ENCODE measurements at regions not wholly inside any gene's neighbourhood (a gene's known extent, or its start where the extent isn't known, plus 50 kb on each side); places are given as distances from the start of the nearest gene placed in this dataset.

DNA sequence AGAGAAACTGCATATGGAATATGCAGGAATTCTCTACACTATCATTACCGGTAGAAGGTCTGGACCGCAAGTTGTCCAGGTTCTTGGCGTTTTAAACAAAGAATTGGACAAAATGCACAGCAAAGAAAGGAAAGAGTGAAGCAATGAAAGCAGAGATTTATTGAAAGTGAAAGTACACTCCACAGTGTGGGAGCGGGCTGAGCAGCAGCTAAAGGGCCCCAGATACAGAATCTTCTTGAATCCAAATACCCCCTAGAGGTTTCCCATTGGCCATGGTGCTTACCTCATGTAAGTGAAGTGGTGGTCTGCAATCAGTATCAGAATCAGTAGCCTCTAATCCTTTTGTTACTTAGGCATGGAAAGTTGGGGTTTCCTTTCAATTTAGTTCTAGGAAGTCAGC is 178.5 kb upstream of the IRX3 start:
- Histone ChIP-seq H3K79me2 (ENCODE audit: control insufficient read depth, insufficient read depth, low read length, unreplicated experiment) (no peaks in the 10 kb centered on the region), H3K27me3 (ENCODE audit: insufficient read depth, low read length) (no peaks in the 10 kb centered on the region), H3K4me3 (ENCODE audit: low read depth, low read length) (no peak overlapping the region), H3K4me1 (ENCODE audit: control insufficient read depth, insufficient read depth, low read length, unreplicated experiment) (peaks cover 14% of the 10 kb centered on the region), H3K27ac (ENCODE audit: low read depth, low read length) (no peak overlapping the region), H3K36me3 (ENCODE audit: insufficient read depth, low read length) (no peaks in the 10 kb centered on the region), H2AFZ (ENCODE audit: low read length, unreplicated experiment) (no peak overlapping the region)

DNA sequence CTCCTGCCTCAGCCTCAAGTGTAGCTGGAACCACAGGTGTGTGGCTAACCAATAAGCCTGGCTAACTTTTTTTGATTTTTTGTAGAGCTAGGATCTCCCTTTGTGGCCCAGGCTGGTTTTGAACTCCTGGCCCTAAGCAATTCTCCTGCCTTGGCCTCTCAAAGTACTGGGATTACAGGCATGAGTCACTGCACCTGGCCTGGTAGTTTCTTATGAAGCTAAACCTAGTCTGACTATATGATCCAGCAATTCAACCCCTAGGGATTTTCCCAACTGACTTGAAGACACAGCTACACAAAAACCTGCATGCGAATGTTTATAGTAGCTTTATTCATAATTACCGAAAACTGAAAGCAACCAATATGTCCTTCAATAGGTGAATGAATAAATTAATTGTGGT is 176.2 kb upstream of the IRX3 start:
- Histone ChIP-seq H3K27ac (ENCODE audit: low read depth, low read length) (peak overlapping the region; percentile 78), H3K36me3 (ENCODE audit: insufficient read depth, low read length) (no peaks in the 10 kb centered on the region), H3K79me2 (ENCODE audit: control insufficient read depth, insufficient read depth, low read length, unreplicated experiment) (no peaks in the 10 kb centered on the region), H3K4me1 (ENCODE audit: control insufficient read depth, insufficient read depth, low read length, unreplicated experiment) (peaks cover 14% of the 10 kb centered on the region), H2AFZ (ENCODE audit: low read length, unreplicated experiment) (no peak overlapping the region), H3K4me3 (ENCODE audit: low read depth, low read length) (no peak overlapping the region), H3K27me3 (ENCODE audit: insufficient read depth, low read length) (no peaks in the 10 kb centered on the region)

DNA sequence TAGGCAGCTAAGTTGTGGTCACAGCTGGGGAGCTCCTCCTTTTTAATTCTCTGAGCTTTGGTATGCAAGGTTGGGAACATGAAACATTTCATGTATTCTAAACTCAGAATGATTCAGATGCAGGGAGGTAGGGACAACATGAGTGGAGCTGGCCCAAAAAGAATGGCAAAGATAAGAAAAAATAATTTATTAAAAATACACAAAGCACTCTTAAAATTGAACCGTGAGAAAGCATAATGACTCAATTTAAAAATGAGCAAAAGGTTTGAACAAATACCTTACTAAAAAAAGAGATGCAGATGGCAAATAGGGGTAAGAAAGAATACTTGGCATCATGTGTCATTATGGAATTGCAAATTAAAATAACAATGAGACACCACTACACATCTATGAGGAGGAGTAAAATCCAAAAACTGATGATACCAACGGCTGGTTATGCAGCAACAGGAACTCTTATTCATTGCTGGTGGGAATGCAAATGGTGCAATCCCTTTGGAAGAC is 175.6 kb upstream of the IRX3 start:
- Histone ChIP-seq H3K27me3 (ENCODE audit: insufficient read depth, low read length) (no peaks in the 10 kb centered on the region), H3K4me3 (ENCODE audit: low read depth, low read length) (no peak overlapping the region), H3K27ac (ENCODE audit: low read depth, low read length) (peak overlapping the region; percentile 78), H3K36me3 (ENCODE audit: insufficient read depth, low read length) (no peaks in the 10 kb centered on the region), H2AFZ (ENCODE audit: low read length, unreplicated experiment) (no peak overlapping the region), H3K79me2 (ENCODE audit: control insufficient read depth, insufficient read depth, low read length, unreplicated experiment) (no peaks in the 10 kb centered on the region), H3K4me1 (ENCODE audit: control insufficient read depth, insufficient read depth, low read length, unreplicated experiment) (peaks cover 14% of the 10 kb centered on the region)

DNA sequence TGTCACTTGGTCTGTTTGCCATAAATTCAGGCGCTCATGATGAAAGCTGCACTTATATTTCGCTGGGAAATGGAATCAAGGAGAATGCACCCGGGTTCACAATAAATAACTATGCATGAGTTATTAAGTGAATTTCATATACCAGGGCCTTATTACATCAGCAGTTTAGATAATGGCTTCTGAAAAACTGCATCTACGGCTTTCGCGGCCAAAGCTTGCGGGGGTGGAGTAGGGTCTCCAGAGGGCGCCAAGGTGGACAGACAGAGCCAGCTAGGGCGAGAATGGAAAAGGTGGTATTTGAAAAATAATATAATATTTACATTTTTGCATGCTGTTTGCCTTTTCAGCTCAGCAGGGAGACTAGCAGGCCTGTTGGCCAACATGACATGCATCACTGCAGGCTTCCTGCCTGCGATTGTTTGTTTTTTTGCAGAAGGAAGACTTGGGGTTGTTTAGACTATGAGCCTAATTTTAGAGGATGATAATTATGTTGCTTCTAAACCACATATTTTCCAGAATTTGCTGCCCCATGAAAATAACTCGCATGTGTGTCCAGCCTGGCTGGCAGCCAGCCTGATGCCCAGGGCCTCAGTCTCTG is 173.8 kb upstream of the IRX3 start:
- Histone ChIP-seq H3K27ac (ENCODE audit: low read depth, low read length) (no peak overlapping the region), H3K27me3 (ENCODE audit: insufficient read depth, low read length) (no peaks in the 10 kb centered on the region), H3K4me1 (ENCODE audit: control insufficient read depth, insufficient read depth, low read length, unreplicated experiment) (peaks cover 14% of the 10 kb centered on the region), H3K36me3 (ENCODE audit: insufficient read depth, low read length) (no peaks in the 10 kb centered on the region), H3K4me3 (ENCODE audit: low read depth, low read length) (no peak overlapping the region), H3K79me2 (ENCODE audit: control insufficient read depth, insufficient read depth, low read length, unreplicated experiment) (no peaks in the 10 kb centered on the region), H2AFZ (ENCODE audit: low read length, unreplicated experiment) (no peak overlapping the region)

DNA sequence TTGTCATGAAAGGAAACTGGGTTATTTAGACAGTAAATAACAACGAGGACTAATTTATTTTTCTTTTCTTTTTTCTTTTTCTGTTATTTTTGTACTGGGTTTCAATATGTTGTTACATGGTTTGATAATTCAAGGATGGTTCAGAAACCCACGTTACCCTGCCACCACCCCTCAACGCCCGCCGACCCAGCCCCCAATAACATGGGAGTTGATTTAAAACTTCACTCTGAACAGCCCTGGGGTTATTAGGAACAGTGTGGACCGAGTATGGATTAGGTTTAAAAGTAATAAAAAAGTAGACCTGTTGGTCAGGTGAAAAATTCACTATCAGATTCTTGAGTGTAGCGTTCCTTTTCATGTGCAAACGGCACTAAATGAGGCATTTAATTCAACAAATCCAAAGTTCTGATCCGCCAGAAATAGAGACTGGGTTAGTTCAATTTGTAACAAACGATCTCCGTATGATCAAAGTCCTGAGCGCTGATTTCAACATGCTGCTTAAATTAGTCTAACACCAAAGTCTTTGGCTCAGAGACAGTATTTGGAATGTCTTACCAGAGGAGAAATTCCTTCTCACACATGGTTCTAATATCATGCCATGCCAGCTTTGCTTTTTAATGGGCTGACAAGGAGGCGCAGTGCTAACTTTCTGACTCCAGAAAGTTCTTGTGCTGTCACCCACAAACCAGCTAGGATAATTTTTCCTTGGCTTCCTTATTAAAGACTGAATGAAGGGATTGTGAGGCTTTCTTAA is 173.1 kb upstream of the IRX3 start:
- Histone ChIP-seq H2AFZ (ENCODE audit: low read length, unreplicated experiment) (no peak overlapping the region), H3K79me2 (ENCODE audit: control insufficient read depth, insufficient read depth, low read length, unreplicated experiment) (no peaks in the 10 kb centered on the region), H3K27ac (ENCODE audit: low read depth, low read length) (no peak overlapping the region), H3K4me3 (ENCODE audit: low read depth, low read length) (no peak overlapping the region), H3K4me1 (ENCODE audit: control insufficient read depth, insufficient read depth, low read length, unreplicated experiment) (peaks cover 14% of the 10 kb centered on the region), H3K36me3 (ENCODE audit: insufficient read depth, low read length) (no peaks in the 10 kb centered on the region), H3K27me3 (ENCODE audit: insufficient read depth, low read length) (no peaks in the 10 kb centered on the region)

DNA sequence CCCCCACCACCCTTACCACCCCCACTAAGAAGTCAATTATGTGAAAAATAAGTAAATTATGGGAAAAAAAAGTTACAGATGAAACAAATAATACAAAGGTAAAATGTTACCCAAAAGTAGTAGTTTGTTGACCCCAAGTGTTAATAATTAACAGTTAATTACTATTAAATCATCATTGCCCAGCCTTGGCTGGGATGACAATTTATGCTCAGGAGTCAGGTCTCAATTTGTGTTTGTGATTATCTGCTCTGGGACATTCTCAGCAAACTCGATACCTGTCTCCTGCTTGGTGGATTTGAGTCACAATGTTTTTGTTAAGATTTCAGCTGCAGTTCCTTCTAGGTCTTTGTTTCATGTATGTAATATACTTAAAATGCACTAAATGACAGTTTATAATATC is 172.3 kb upstream of the IRX3 start:
- no peak overlapping the region for H3K27ac ChIP-seq (ENCODE audit: low read depth, low read length)
- no peak overlapping the region for H2AFZ ChIP-seq (ENCODE audit: low read length, unreplicated experiment)
- H3K36me3 ChIP-seq (ENCODE audit: insufficient read depth, low read length) = no peaks in the 10 kb centered on the region
- no peaks in the 10 kb centered on the region for H3K79me2 ChIP-seq (ENCODE audit: control insufficient read depth, insufficient read depth, low read length, unreplicated experiment)
- no peaks in the 10 kb centered on the region for H3K27me3 ChIP-seq (ENCODE audit: insufficient read depth, low read length)
- H3K4me1 ChIP-seq (ENCODE audit: control insufficient read depth, insufficient read depth, low read length, unreplicated experiment) = peaks cover 14% of the 10 kb centered on the region
- no peak overlapping the region for H3K4me3 ChIP-seq (ENCODE audit: low read depth, low read length)

DNA sequence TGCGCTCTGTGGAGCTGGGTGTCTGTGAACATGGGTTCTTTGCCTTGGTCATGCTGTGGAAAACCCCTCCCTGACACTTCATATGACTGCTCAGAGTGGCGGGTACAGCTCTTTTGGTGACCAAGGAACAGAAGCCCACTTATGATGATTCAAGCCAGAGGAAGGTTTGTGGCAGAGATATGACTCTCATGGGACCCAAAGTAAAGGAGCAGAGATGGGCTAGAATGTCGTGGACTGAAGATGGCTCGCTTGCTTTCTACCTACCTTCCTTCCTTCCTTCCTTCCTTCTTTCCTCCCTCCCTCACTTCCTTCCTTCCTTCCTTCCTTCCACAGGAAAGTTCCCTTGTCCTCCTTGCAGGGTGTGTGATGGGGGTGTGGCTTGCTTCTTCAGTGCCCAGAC is 169.7 kb upstream of the IRX3 start:
- Histone ChIP-seq H3K4me1 (ENCODE audit: control insufficient read depth, insufficient read depth, low read length, unreplicated experiment) (no peaks in the 10 kb centered on the region), H3K27ac (ENCODE audit: low read depth, low read length) (no peak overlapping the region), H3K4me3 (ENCODE audit: low read depth, low read length) (no peak overlapping the region), H3K79me2 (ENCODE audit: control insufficient read depth, insufficient read depth, low read length, unreplicated experiment) (no peaks in the 10 kb centered on the region), H3K27me3 (ENCODE audit: insufficient read depth, low read length) (no peaks in the 10 kb centered on the region), H3K36me3 (ENCODE audit: insufficient read depth, low read length) (no peaks in the 10 kb centered on the region), H2AFZ (ENCODE audit: low read length, unreplicated experiment) (no peak overlapping the region)

DNA sequence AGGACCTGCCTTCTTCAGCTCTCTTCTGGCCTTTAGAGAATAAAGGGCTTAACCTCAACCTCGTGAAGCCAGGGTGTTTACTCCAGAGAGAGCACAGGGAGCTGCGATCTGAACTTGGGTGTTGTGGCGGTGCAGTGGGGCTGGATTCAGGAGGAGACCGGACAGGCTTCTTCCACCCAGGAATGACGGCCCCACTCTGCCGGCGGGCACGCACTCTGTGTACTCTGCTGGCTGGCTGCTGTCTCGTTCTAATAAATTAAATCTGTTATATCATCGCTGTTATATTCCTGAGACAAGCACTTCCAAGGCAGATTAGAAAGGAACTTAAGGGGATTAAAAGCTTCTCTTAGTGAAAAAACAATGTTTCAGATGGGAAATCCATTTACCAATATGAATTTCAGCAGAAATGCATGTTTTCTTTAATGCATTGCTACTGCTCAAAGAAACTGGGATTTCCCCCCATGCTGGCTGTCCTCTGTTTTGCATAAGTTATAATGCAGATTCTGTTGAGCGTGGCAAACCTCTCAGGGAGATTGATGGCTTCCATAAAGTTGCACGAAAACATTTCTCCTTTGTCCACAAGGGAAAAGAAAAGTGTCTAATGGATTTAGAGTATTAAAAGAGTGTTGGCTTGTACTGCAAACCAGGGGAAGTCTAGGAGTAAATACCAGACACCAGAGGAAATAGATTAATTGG is 168.6 kb upstream of the IRX3 start:
- H3K79me2 ChIP-seq (ENCODE audit: control insufficient read depth, insufficient read depth, low read length, unreplicated experiment) = no peaks in the 10 kb centered on the region
- no peak overlapping the region for H3K27ac ChIP-seq (ENCODE audit: low read depth, low read length)
- H3K4me3 ChIP-seq (ENCODE audit: low read depth, low read length) = no peak overlapping the region
- H3K27me3 ChIP-seq (ENCODE audit: insufficient read depth, low read length) = no peaks in the 10 kb centered on the region
- H2AFZ ChIP-seq (ENCODE audit: low read length, unreplicated experiment) = no peak overlapping the region
- no peaks in the 10 kb centered on the region for H3K36me3 ChIP-seq (ENCODE audit: insufficient read depth, low read length)
- no peaks in the 10 kb centered on the region for H3K4me1 ChIP-seq (ENCODE audit: control insufficient read depth, insufficient read depth, low read length, unreplicated experiment)

DNA sequence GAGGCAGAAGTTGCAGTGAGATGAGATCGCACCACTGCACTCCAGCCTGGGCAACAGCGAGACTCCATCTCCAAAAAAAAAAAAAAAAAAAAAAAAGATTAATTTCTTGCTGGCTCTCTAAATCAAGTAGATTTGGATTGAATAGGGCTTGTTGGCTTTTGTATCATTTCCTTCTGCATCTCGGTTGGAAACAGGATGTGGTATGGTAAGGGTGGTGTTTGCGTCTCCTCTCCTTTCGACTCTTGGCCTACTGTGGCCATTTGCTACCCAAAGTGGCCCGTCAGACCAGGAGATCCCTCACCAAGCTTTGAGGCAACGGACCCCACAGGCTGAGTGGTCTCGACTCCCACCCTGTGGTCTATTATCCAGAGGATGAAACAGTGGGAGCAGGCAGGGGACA is 168.0 kb upstream of the IRX3 start:
- H3K4me1 ChIP-seq (ENCODE audit: control insufficient read depth, insufficient read depth, low read length, unreplicated experiment) = no peaks in the 10 kb centered on the region
- no peaks in the 10 kb centered on the region for H3K36me3 ChIP-seq (ENCODE audit: insufficient read depth, low read length)
- H2AFZ ChIP-seq (ENCODE audit: low read length, unreplicated experiment) = no peak overlapping the region
- no peak overlapping the region for H3K27ac ChIP-seq (ENCODE audit: low read depth, low read length)
- H3K27me3 ChIP-seq (ENCODE audit: insufficient read depth, low read length) = no peaks in the 10 kb centered on the region
- H3K79me2 ChIP-seq (ENCODE audit: control insufficient read depth, insufficient read depth, low read length, unreplicated experiment) = no peaks in the 10 kb centered on the region
- H3K4me3 ChIP-seq (ENCODE audit: low read depth, low read length) = no peak overlapping the region

DNA sequence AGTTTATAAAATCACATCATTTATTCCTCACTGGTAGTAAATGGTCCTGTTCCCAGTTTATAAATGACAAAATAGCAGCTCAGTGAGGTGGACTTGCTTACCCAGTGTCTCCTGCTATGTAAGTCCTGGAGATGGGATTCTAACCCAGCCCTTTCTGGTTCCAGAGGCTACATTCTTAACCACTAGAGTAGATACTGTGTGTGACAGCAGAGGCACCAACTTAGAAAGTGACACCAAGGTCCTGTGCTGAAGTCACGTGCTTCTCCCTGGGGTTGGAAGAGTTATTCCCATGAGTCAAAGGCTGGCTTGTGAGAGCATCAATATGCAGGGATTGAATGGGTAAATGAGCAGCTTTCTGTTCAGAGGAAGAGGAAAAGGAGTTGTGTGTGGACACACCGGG is 167.3 kb upstream of the IRX3 start:
- no peak overlapping the region for H3K27ac ChIP-seq (ENCODE audit: low read depth, low read length)
- H3K36me3 ChIP-seq (ENCODE audit: insufficient read depth, low read length) = no peaks in the 10 kb centered on the region
- H3K79me2 ChIP-seq (ENCODE audit: control insufficient read depth, insufficient read depth, low read length, unreplicated experiment) = no peaks in the 10 kb centered on the region
- H3K4me3 ChIP-seq (ENCODE audit: low read depth, low read length) = no peak overlapping the region
- H3K4me1 ChIP-seq (ENCODE audit: control insufficient read depth, insufficient read depth, low read length, unreplicated experiment) = no peaks in the 10 kb centered on the region
- H3K27me3 ChIP-seq (ENCODE audit: insufficient read depth, low read length) = no peaks in the 10 kb centered on the region
- no peak overlapping the region for H2AFZ ChIP-seq (ENCODE audit: low read length, unreplicated experiment)
